Calu3 (cell line): ENCODE measurements at regions not wholly inside any gene's neighbourhood (a gene's known extent, or its start where the extent isn't known, plus 50 kb on each side); places are given as distances from the start of the nearest gene placed in this dataset.

ENCODE experiments used
- BruUV-seq: library from RNA; stranded (reverse); fragments of 400-500 nt; replicated peaks from 2 replicates; lab custom pipeline; 2021; lab: Mats Ljungman, UMichigan
- CTCF ChIA-PET: fragments of 300-600 bp; sonication (Branson Sonifier 250); formaldehyde crosslinking; loops from one replicate; lab custom pipeline; 2022; ENCODE audit warnings: antibody characterized with exemption; lab: Charles Lee
- DNase-seq: peaks from one replicate; pipeline ENCODE4 v3.0.0; 2022
- H3K27ac Mint-ChIP-seq: one replicate; pipeline ENCODE4 v1.8.0; 2022; ENCODE audit warnings: mixed read lengths; ENCODE audit not compliant: unreplicated experiment
- H3K27me3 Mint-ChIP-seq: one replicate; pipeline ENCODE4 v1.8.0; 2022; ENCODE audit warnings: mixed read lengths; ENCODE audit not compliant: unreplicated experiment
- H3K36me3 Mint-ChIP-seq: one replicate; pipeline ENCODE4 v1.8.0; 2022; ENCODE audit warnings: mild to moderate bottlenecking, moderate library complexity, mixed read lengths; ENCODE audit not compliant: insufficient read depth, unreplicated experiment
- H3K4me1 Mint-ChIP-seq: one replicate; pipeline ENCODE4 v1.8.0; 2022; ENCODE audit warnings: mild to moderate bottlenecking, low read depth, mixed read lengths; ENCODE audit not compliant: unreplicated experiment
- H3K4me3 Mint-ChIP-seq: one replicate; pipeline ENCODE4 v1.8.0; 2022; ENCODE audit warnings: mild to moderate bottlenecking, low read depth, moderate library complexity, mixed read lengths; ENCODE audit not compliant: unreplicated experiment
- H3K9me3 Mint-ChIP-seq: one replicate; pipeline ENCODE4 v1.8.0; 2022; ENCODE audit warnings: low read depth, mixed read lengths; ENCODE audit not compliant: unreplicated experiment
- intact Hi-C: fragments of 100-400 bp; cut with micrococcal nuclease; formaldehyde crosslinking; loops from one replicate; pipeline ENCODE4 v1.10.0; 2022; ENCODE audit not compliant: unreplicated experiment
- TF ChIP-seq, protein P1 (sequence below): fragments of 200-600 bp; IDR thresholded peaks from one replicate; pipeline ENCODE4 v1.8.0; 2022; ENCODE audit warnings: antibody characterized with exemption; ENCODE audit not compliant: unreplicated experiment

DNA sequence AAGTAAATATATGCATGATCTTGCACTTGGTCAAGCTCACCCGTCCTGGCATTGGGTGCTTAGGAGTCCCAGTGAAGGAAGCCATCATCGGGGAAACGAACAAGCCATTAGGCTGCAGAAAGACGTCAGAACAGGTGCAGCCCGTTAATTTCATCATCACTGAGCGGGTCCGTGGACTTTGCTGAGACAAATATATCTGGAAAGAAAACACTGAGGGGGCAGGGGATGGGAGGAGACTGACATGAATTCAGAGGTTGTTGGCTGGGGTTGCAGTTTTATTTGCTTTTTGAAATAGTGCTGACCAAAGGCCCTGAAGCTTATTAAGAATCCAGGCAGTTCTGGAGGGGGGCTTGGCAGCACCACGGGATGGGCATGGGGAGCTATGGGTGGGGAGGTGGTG is 207.2 kb downstream of the ENGASE start:
- H3K4me1 Mint-ChIP-seq, result no peaks in the 10 kb centered on the region
- H3K9me3 Mint-ChIP-seq, result no peaks in the 10 kb centered on the region
- H3K4me3 Mint-ChIP-seq, result no peak overlapping the region
- CTCF ChIA-PET, result interaction anchor here (0.5 to 0.8 kb wide), 2 partner anchors 35 to 106 kb away, joined by 3 to 4 read pairs; no protein-coding TSS in a partner anchor
- DNase-seq, result no peak
- intact Hi-C loops, result no loop called here
- peaks cover 99% of the 10 kb centered on the region for H3K27me3 Mint-ChIP-seq
- no peak overlapping the region for H3K27ac Mint-ChIP-seq
- no TSS peak for BruUV-seq
- TF ChIP-seq, protein P1, sequence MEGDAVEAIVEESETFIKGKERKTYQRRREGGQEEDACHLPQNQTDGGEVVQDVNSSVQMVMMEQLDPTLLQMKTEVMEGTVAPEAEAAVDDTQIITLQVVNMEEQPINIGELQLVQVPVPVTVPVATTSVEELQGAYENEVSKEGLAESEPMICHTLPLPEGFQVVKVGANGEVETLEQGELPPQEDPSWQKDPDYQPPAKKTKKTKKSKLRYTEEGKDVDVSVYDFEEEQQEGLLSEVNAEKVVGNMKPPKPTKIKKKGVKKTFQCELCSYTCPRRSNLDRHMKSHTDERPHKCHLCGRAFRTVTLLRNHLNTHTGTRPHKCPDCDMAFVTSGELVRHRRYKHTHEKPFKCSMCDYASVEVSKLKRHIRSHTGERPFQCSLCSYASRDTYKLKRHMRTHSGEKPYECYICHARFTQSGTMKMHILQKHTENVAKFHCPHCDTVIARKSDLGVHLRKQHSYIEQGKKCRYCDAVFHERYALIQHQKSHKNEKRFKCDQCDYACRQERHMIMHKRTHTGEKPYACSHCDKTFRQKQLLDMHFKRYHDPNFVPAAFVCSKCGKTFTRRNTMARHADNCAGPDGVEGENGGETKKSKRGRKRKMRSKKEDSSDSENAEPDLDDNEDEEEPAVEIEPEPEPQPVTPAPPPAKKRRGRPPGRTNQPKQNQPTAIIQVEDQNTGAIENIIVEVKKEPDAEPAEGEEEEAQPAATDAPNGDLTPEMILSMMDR, result no peak
- H3K36me3 Mint-ChIP-seq, result no peaks in the 10 kb centered on the region

DNA sequence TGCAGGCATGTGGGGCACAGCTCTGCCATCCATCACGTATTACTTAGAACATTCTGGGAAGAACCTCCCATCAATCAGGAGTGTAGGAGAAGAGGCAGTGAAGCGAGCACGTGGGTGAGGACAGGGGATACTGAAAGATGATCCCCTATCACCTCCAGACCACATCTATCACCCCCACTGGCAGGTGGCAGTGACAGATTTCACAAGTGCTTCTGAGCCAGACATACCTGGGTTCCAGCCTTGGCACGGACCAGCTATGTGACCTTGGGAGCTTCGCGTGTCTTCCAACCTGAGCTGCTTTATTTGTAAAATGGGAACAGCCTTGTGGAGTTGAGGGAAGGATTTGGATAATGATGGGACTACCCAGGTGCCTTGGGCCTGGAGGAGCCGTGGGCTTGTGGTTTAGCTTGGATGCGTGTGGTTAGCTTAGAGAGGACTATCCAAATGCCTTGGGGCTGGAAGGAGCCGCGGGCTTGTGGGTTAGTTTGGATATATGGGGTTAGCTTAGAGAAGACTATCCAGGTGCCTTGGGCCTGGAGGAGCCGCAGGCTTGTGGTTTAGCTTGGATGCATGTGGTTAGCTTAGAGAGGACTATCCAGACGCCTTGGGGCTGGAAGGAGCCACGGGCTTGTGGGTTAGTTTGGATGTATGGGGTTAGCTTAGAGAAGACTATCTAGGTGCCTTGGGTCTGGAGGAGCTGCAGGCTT is 206.4 kb downstream of the ENGASE start:
- intact Hi-C loops, result no loop called here
- no TSS peak for BruUV-seq
- DNase-seq, result no peak
- no peaks in the 10 kb centered on the region for H3K4me1 Mint-ChIP-seq
- H3K27me3 Mint-ChIP-seq, result peaks cover 98% of the 10 kb centered on the region
- H3K9me3 Mint-ChIP-seq, result no peaks in the 10 kb centered on the region
- CTCF ChIA-PET, result interaction anchor here (0.6 to 0.8 kb wide), 2 partner anchors 26 to 107 kb away, joined by 3 to 6 read pairs; no protein-coding TSS in a partner anchor
- no peak overlapping the region for H3K4me3 Mint-ChIP-seq
- TF ChIP-seq, protein P1, result no peak
- no peaks in the 10 kb centered on the region for H3K36me3 Mint-ChIP-seq
- no peak overlapping the region for H3K27ac Mint-ChIP-seq

- Mint-ChIP-seq H3K4me1 (no peaks in the 10 kb centered on the region), H3K4me3 (no peak overlapping the region), H3K9me3 (no peaks in the 10 kb centered on the region), H3K27ac (no peak overlapping the region), H3K36me3 (no peaks in the 10 kb centered on the region), H3K27me3 (peaks cover 98% of the 10 kb centered on the region)
- TF ChIP-seq, protein P1, result no peak
- CTCF ChIA-PET, result interaction anchor here (0.6 kb wide), 1 partner anchor 27 kb away, joined by 6 read pairs; no protein-coding TSS in a partner anchor
- intact Hi-C loops, result no loop called here
- BruUV-seq, result no TSS peak
- no peak for DNase-seq
Observed at GRCh38 chr17:79280010-79280409, 205.4 kb downstream of the ENGASE start.

DNA sequence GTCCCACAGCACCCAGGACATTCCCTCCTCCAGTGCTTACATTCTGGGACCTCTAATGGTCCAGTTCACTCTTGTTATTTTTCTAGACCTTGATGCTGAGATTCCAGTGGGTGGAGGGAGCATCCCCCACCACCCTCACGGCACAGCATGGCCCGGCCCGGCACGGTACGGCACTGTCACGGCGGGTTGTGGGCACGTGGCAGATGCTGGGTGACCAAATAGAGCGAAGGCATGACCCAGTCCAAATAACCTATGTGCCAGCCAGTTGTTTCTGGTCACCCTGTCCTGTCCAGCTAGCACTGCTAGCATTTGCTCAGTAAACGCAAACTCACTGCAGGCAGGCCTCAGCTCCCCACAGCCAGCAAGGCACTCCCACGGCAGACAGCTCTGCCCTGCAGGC is 204.7 kb downstream of the ENGASE start:
- intact Hi-C loops, result no loop called here
- H3K4me3 Mint-ChIP-seq, result no peak overlapping the region
- no peaks in the 10 kb centered on the region for H3K4me1 Mint-ChIP-seq
- CTCF ChIA-PET, result no interaction called here
- no peak for DNase-seq
- peaks cover 98% of the 10 kb centered on the region for H3K27me3 Mint-ChIP-seq
- no peak overlapping the region for H3K27ac Mint-ChIP-seq
- TF ChIP-seq, protein P1, result no peak
- H3K9me3 Mint-ChIP-seq, result no peaks in the 10 kb centered on the region
- H3K36me3 Mint-ChIP-seq, result peaks cover 4% of the 10 kb centered on the region
- no TSS peak for BruUV-seq
